DOHH2 (cell line): ENCODE measurements at regions not wholly inside any gene's neighbourhood (a gene's known extent, or its start where the extent isn't known, plus 50 kb on each side); places are given as distances from the start of the nearest gene placed in this dataset.

ENCODE experiments used
- H3F3A ChIP-seq: fragments of 200-600 bp; sonication (generic), shearing (Covaris generic); 2 replicates; pipeline ENCODE4 v1.6.0; 2016; ENCODE audit warnings: antibody characterized with exemption, mild to moderate bottlenecking; ENCODE audit not compliant: control insufficient read depth, insufficient read depth
- H3K27ac ChIP-seq: fragments of 200-600 bp; sonication (generic); 2 replicates; pipeline ENCODE4 v1.5.1; 2014; ENCODE audit warnings: low read depth, mild to moderate bottlenecking, low read length, moderate library complexity
- H3K27me3 ChIP-seq: fragments of 200-600 bp; sonication (generic); 2 replicates; pipeline ENCODE4 v1.6.1; 2014; ENCODE audit warnings: mild to moderate bottlenecking, low read length, mixed read lengths; ENCODE audit not compliant: control insufficient read depth
- H3K36me3 ChIP-seq: fragments of 200-600 bp; sonication (generic); 2 replicates; pipeline ENCODE4 v1.6.1; 2014; ENCODE audit warnings: mild to moderate bottlenecking, low read length, moderate library complexity, mixed read lengths; ENCODE audit not compliant: control insufficient read depth
- H3K4me1 ChIP-seq: fragments of 200-600 bp; sonication (generic); 2 replicates; pipeline ENCODE4 v1.6.1; 2014; ENCODE audit warnings: mild to moderate bottlenecking, low read length, mixed read lengths; ENCODE audit not compliant: control insufficient read depth
- H3K4me2 ChIP-seq: fragments of 200-600 bp; sonication (generic); 2 replicates; pipeline ENCODE4 v1.6.0; 2014; ENCODE audit warnings: mild to moderate bottlenecking, low read length, moderate library complexity
- H3K4me3 ChIP-seq: fragments of 200-600 bp; sonication (generic); 2 replicates; pipeline ENCODE4 v1.5.1; 2014; ENCODE audit warnings: mild to moderate bottlenecking, low read length, mixed read lengths
- H3K79me2 ChIP-seq: fragments of 200-600 bp; sonication (generic); 2 replicates; pipeline ENCODE4 v1.6.1; 2014; ENCODE audit warnings: mild to moderate bottlenecking, low read length, mixed read lengths; ENCODE audit not compliant: control insufficient read depth
- H3K9me2 ChIP-seq: fragments of 200-600 bp; sonication (generic); replicated peaks from 2 replicates; pipeline ENCODE4 v1.6.1; 2014; ENCODE audit warnings: mild to moderate bottlenecking, low read length, mixed read lengths; ENCODE audit not compliant: control insufficient read depth
- H3K9me3 ChIP-seq: fragments of 200-600 bp; sonication (generic); 2 replicates; pipeline ENCODE4 v1.6.1; 2014; ENCODE audit warnings: antibody characterized with exemption, low read length, mixed read lengths; ENCODE audit not compliant: control insufficient read depth, insufficient read depth
- H4K20me1 ChIP-seq: fragments of 200-600 bp; sonication (generic); 2 replicates; pipeline ENCODE4 v1.6.0; 2014; ENCODE audit warnings: low read depth, mild to moderate bottlenecking, antibody characterized with exemption, low read length, moderate library complexity; ENCODE audit not compliant: control insufficient read depth, insufficient read depth
- EZH2phosphoT487 ChIP-seq: fragments of 200-600 bp; sonication (generic); IDR thresholded peaks from 2 replicates; pipeline ENCODE4 v1.6.1; 2017; ENCODE audit warnings: borderline replicate concordance, mild to moderate bottlenecking, antibody characterized with exemption, low read length, moderate library complexity, mixed read lengths
- TF ChIP-seq, protein P1 (sequence below): fragments of 200-600 bp; sonication (generic); IDR thresholded peaks from one replicate; pipeline ENCODE4 v1.5.1; 2014; ENCODE audit warnings: antibody characterized with exemption, mild to moderate bottlenecking, low read depth, low read length; ENCODE audit not compliant: poor library complexity, severe bottlenecking

DNA sequence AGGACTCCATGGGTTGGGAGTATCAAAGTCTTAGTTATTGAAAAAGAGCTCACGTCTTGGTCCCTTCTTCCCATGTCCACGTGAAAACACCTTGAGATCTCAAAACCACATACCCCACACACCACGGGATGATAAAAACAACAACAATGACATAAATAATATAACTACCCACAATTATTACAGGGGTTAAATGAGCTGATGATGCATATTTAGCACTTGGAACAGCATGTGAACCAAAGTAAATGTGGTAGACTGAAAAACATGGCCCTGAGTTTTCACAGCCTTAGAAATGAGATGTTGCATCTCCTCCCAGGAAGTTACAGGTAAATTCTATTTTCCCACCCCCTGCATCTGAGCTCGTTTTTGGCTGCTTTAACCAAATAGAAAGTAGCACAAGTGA lies 208.9 kb downstream of the C16orf95 start:
- no peaks in the 10 kb centered on the region for H4K20me1 ChIP-seq
- H3K4me1 ChIP-seq, result no peaks in the 10 kb centered on the region
- H3K9me2 ChIP-seq, result no peaks in the 10 kb centered on the region
- no peaks in the 10 kb centered on the region for H3K9me3 ChIP-seq
- H3K36me3 ChIP-seq, result no peaks in the 10 kb centered on the region
- TF ChIP-seq, protein P1, sequence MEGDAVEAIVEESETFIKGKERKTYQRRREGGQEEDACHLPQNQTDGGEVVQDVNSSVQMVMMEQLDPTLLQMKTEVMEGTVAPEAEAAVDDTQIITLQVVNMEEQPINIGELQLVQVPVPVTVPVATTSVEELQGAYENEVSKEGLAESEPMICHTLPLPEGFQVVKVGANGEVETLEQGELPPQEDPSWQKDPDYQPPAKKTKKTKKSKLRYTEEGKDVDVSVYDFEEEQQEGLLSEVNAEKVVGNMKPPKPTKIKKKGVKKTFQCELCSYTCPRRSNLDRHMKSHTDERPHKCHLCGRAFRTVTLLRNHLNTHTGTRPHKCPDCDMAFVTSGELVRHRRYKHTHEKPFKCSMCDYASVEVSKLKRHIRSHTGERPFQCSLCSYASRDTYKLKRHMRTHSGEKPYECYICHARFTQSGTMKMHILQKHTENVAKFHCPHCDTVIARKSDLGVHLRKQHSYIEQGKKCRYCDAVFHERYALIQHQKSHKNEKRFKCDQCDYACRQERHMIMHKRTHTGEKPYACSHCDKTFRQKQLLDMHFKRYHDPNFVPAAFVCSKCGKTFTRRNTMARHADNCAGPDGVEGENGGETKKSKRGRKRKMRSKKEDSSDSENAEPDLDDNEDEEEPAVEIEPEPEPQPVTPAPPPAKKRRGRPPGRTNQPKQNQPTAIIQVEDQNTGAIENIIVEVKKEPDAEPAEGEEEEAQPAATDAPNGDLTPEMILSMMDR, result no peak
- no peak for TF ChIP-seq EZH2phosphoT487
- no peak overlapping the region for H3K4me2 ChIP-seq
- peaks cover 5% of the 10 kb centered on the region for H3K27me3 ChIP-seq
- no peaks in the 10 kb centered on the region for H3K79me2 ChIP-seq
- H3K27ac ChIP-seq, result no peak overlapping the region
- H3F3A ChIP-seq, result no peaks in the 10 kb centered on the region
- no peak overlapping the region for H3K4me3 ChIP-seq

DNA sequence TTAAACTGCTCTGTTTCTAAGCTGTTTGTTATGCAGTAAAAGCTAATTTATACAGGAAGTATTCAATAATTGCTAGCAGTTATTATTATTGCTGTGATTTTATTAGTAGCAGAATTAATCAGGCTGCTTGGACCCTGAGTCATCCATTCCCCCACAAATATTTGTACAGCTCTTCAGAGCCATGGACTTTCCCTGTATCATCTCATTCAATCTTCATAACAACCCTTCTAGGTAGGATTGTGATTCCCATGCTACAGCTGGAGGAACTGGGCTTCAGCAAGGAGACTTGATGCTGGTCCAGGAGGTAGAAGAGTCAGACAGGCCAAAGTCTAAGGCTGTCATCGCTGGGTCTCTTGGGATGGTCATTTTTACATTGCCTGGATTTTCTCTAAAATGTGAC lies 208.3 kb downstream of the C16orf95 start:
- no peak for TF ChIP-seq EZH2phosphoT487
- TF ChIP-seq, protein P1, result no peak
- Histone ChIP-seq H3K4me3 (no peak overlapping the region), H3K4me1 (no peaks in the 10 kb centered on the region), H3K9me2 (no peaks in the 10 kb centered on the region), H3K27me3 (peaks cover 5% of the 10 kb centered on the region), H3K27ac (no peak overlapping the region), H3K9me3 (no peaks in the 10 kb centered on the region), H3K36me3 (no peaks in the 10 kb centered on the region), H3F3A (no peaks in the 10 kb centered on the region), H4K20me1 (no peaks in the 10 kb centered on the region), H3K79me2 (no peaks in the 10 kb centered on the region), H3K4me2 (no peak overlapping the region)

DNA sequence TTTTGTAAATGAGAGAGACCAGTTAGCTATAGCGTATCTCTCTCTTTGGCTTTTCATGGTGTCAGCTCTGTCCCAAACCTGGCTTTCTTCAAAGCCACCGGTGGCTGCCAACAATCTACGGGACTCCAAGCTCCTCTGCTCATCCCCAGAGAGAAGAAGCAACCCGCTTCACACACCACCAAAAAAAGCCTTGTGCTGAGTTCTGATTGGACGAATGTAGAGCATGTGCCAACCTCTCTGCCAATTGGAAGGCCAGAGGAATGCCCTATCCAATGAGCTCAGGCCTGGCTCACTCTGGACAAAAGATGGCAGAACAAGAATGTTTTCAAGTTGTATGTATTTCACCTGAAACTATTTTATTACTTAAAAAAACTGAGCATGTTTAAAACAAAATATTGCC lies 202.4 kb downstream of the C16orf95 start:
- Histone ChIP-seq H3K9me2 (no peaks in the 10 kb centered on the region), H3K27me3 (peaks cover 4% of the 10 kb centered on the region), H3K4me3 (no peak overlapping the region), H3K4me1 (no peaks in the 10 kb centered on the region), H4K20me1 (no peaks in the 10 kb centered on the region), H3K27ac (no peak overlapping the region), H3K9me3 (no peaks in the 10 kb centered on the region), H3K79me2 (no peaks in the 10 kb centered on the region), H3F3A (no peaks in the 10 kb centered on the region), H3K36me3 (no peaks in the 10 kb centered on the region), H3K4me2 (no peak overlapping the region)
- no peak for TF ChIP-seq EZH2phosphoT487
- TF ChIP-seq, protein P1, result no peak

DNA sequence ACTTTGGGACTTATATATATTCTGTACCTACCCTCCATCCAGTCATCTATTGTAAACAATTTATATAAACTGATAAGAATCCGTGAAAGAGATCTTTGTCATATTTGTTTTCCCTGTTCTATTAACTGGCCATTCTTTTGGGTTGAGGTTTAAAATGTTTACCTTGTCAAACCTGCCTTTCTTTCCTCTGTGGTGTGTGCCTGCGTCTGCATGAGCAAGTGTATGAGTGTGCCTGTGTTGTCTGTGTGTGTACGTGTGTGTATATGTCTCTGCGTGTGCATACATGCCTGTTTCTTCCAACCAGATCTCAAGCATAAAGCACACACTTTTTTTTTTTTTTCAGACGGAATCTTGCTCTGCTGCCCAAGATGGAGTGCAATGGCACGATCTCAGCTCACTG lies 201.5 kb downstream of the C16orf95 start:
- Histone ChIP-seq H3K36me3 (no peaks in the 10 kb centered on the region), H3K9me3 (no peaks in the 10 kb centered on the region), H3K4me1 (peaks cover 3% of the 10 kb centered on the region; the same call in 1 of the 2 replicates), H3K79me2 (no peaks in the 10 kb centered on the region), H3K4me3 (no peak overlapping the region), H3K9me2 (no peaks in the 10 kb centered on the region), H3K27me3 (peaks cover 4% of the 10 kb centered on the region), H3F3A (no peaks in the 10 kb centered on the region), H3K4me2 (no peak overlapping the region), H4K20me1 (no peaks in the 10 kb centered on the region), H3K27ac (no peak overlapping the region)
- TF ChIP-seq EZH2phosphoT487, result no peak
